ENCODE measurements at regions not wholly inside any gene's neighbourhood (a gene's known extent, or its start where the extent isn't known, plus 50 kb on each side); places are given as distances from the start of the nearest gene placed in this dataset.

- WGBS, 2 donors = 52 to 77% methylated on average over 3 of the region's 3 CpGs
- TF ChIP-seq CTCF (IDR thresholded peaks at IDR 0.05; ENCODE audit: control extremely low read depth, extremely low read depth) = no peak
- no peaks in the 10 kb centered on the region for H3K4me1 ChIP-seq (ENCODE audit: control insufficient read depth in 5 of 5, insufficient read depth in 5 of 5, low read length in 5 of 5)
- H3K27me3 ChIP-seq (ENCODE audit: control insufficient read depth in 3 of 3, insufficient read depth in 3 of 3, low read length in 2 of 3) = no peaks in the 10 kb centered on the region
- peaks cover 0 to 2% (median 0%) of the 10 kb centered on the region in 4 donors for H3K9me3 ChIP-seq (ENCODE audit: control insufficient read depth in 4 of 4, insufficient read depth in 3 of 4, low read length in 3 of 4)
- H3K27ac ChIP-seq (ENCODE audit: low read depth in 1 of 2, low read length in 1 of 2) = no peak overlapping the region
- no peak overlapping the region for H3K9ac ChIP-seq (ENCODE audit: insufficient read depth in 1 of 2, low read length in 2 of 2)
- H3K36me3 ChIP-seq (ENCODE audit: control insufficient read depth in 4 of 4, insufficient read depth in 4 of 4, low read length in 4 of 4) = no peaks in the 10 kb centered on the region
- ATAC-seq (ENCODE audit: insufficient read depth, low FRiP score) = no peak
- H3K4me3 ChIP-seq = no peak overlapping the region
- DNase-seq = no peak
These were observed 92.8 kb upstream of the EEF1E1 start for GRCh38 chr6:8195040-8195713.

GRCh38 chr6:8194490-8194889 lies 92.1 kb upstream of the EEF1E1 start:
- ATAC-seq (ENCODE audit: insufficient read depth, low FRiP score) (no peak), DNase-seq (no peak)
- Histone ChIP-seq H3K27ac (ENCODE audit: low read depth in 1 of 2, low read length in 1 of 2) (no peak overlapping the region), H3K9ac (ENCODE audit: insufficient read depth in 1 of 2, low read length in 2 of 2) (no peak overlapping the region), H3K27me3 (ENCODE audit: control insufficient read depth in 3 of 3, insufficient read depth in 3 of 3, low read length in 2 of 3) (no peaks in the 10 kb centered on the region), H3K9me3 (ENCODE audit: control insufficient read depth in 4 of 4, insufficient read depth in 3 of 4, low read length in 3 of 4) (peaks cover 0 to 2% (median 0%) of the 10 kb centered on the region in 4 donors), H3K4me1 (ENCODE audit: control insufficient read depth in 5 of 5, insufficient read depth in 5 of 5, low read length in 5 of 5) (no peaks in the 10 kb centered on the region), H3K4me3 (no peak overlapping the region), H3K36me3 (ENCODE audit: control insufficient read depth in 4 of 4, insufficient read depth in 4 of 4, low read length in 4 of 4) (no peaks in the 10 kb centered on the region)
- 64 to 71% methylated on average over 3 of the region's 3 CpGs for WGBS, 2 donors
- TF ChIP-seq CTCF (IDR thresholded peaks at IDR 0.05; ENCODE audit: control extremely low read depth, extremely low read depth) = no peak

GRCh38 chr6:8193541-8193940 lies 91.2 kb upstream of the EEF1E1 start:
- Histone ChIP-seq H3K9me3 (ENCODE audit: control insufficient read depth in 4 of 4, insufficient read depth in 3 of 4, low read length in 3 of 4) (peaks cover 0 to 2% (median 0%) of the 10 kb centered on the region in 4 donors), H3K4me1 (ENCODE audit: control insufficient read depth in 5 of 5, insufficient read depth in 5 of 5, low read length in 5 of 5) (no peaks in the 10 kb centered on the region), H3K4me3 (no peak overlapping the region), H3K27ac (ENCODE audit: low read depth in 1 of 2, low read length in 1 of 2) (no peak overlapping the region), H3K9ac (ENCODE audit: insufficient read depth in 1 of 2, low read length in 2 of 2) (no peak overlapping the region), H3K27me3 (ENCODE audit: control insufficient read depth in 3 of 3, insufficient read depth in 3 of 3, low read length in 2 of 3) (no peaks in the 10 kb centered on the region), H3K36me3 (ENCODE audit: control insufficient read depth in 4 of 4, insufficient read depth in 4 of 4, low read length in 4 of 4) (no peaks in the 10 kb centered on the region)
- 73 to 86% methylated on average over 4 of the region's 4 CpGs for WGBS, 2 donors
- ATAC-seq (ENCODE audit: insufficient read depth, low FRiP score) = no peak
- no peak for TF ChIP-seq CTCF (IDR thresholded peaks at IDR 0.05; ENCODE audit: control extremely low read depth, extremely low read depth)
- DNase-seq = no peak

GRCh38 chr6:8192597-8192996 lies 90.2 kb upstream of the EEF1E1 start:
- no peaks in the 10 kb centered on the region for H3K27me3 ChIP-seq (ENCODE audit: control insufficient read depth in 3 of 3, insufficient read depth in 3 of 3, low read length in 2 of 3)
- no peak for TF ChIP-seq CTCF (IDR thresholded peaks at IDR 0.05; ENCODE audit: control extremely low read depth, extremely low read depth)
- ATAC-seq (ENCODE audit: insufficient read depth, low FRiP score) (no peak), DNase-seq (no peak)
- H3K27ac ChIP-seq (ENCODE audit: low read depth in 1 of 2, low read length in 1 of 2) = no peak overlapping the region
- no peaks in the 10 kb centered on the region for H3K36me3 ChIP-seq (ENCODE audit: control insufficient read depth in 4 of 4, insufficient read depth in 4 of 4, low read length in 4 of 4)
- H3K4me1 ChIP-seq (ENCODE audit: control insufficient read depth in 5 of 5, insufficient read depth in 5 of 5, low read length in 5 of 5) = no peaks in the 10 kb centered on the region
- peaks cover 0 to 2% (median 0%) of the 10 kb centered on the region in 4 donors for H3K9me3 ChIP-seq (ENCODE audit: control insufficient read depth in 4 of 4, insufficient read depth in 3 of 4, low read length in 3 of 4)
- H3K4me3 ChIP-seq = no peak overlapping the region
- H3K9ac ChIP-seq (ENCODE audit: insufficient read depth in 1 of 2, low read length in 2 of 2) = no peak overlapping the region

All from lung (tissue), 11 donors.